ENCODE measurements at regions not wholly inside any gene's neighbourhood (a gene's known extent, or its start where the extent isn't known, plus 50 kb on each side); places are given as distances from the start of the nearest gene placed in this dataset.
A peak's percentile ranks its signal among the peaks of the same experiment; 100 is the strongest.

DNA sequence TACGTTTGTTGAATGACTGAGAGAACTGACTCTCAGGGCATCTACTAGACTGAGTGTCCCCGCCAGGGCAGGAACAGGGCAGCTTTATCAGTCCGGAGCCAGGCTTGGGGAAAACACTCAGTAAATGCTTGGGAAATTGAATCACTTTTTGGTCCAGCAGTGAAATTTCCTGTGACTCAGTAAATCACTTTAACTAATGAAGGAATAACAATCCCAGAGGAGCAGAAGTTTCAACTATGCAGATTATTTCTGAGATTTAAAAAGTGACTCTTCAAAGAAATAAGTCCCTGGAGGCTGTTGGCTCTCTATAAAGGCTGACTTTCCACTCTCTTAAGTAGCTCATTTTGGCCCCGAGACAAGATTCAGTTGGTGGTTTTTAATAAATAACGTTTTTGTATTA lies 101.8 kb downstream of the FOXL1 start:
- Histone ChIP-seq H3K4me3 (no peak overlapping the region), H3K9me3 (ENCODE audit: low read depth) (no peaks in the 10 kb centered on the region), H3K36me3 (no peaks in the 10 kb centered on the region), H3K27me3 (no peaks in the 10 kb centered on the region), H3K27ac (no peak overlapping the region), H3K4me1 (ENCODE audit: low read depth) (no peaks in the 10 kb centered on the region)
- TF ChIP-seq, protein P1, sequence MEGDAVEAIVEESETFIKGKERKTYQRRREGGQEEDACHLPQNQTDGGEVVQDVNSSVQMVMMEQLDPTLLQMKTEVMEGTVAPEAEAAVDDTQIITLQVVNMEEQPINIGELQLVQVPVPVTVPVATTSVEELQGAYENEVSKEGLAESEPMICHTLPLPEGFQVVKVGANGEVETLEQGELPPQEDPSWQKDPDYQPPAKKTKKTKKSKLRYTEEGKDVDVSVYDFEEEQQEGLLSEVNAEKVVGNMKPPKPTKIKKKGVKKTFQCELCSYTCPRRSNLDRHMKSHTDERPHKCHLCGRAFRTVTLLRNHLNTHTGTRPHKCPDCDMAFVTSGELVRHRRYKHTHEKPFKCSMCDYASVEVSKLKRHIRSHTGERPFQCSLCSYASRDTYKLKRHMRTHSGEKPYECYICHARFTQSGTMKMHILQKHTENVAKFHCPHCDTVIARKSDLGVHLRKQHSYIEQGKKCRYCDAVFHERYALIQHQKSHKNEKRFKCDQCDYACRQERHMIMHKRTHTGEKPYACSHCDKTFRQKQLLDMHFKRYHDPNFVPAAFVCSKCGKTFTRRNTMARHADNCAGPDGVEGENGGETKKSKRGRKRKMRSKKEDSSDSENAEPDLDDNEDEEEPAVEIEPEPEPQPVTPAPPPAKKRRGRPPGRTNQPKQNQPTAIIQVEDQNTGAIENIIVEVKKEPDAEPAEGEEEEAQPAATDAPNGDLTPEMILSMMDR (IDR thresholded peaks at IDR 0.05; ENCODE audit: low read depth, low read length): no peak
- DNase-seq (ENCODE audit: low read depth in 1 of 2, low spot score in 1 of 2): peak in 1 of 2 donors; percentile 76

DNA sequence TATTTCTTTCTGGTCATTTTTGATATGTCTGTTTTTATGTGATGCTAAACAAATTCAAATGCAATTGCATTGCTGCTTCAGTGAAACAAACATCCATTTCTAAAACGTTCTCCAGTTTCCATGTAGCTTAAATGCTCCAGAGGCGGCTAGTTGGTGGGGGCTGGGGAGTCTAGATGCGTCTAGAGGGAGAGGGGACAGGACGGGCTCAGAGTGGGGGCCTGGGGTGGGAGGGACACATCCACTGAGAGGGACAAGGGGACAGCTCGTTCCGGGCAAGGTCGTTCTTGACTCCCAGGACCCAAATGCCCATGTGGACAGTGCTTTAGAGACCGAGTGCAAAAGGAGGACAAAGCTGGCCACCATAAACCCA lies 102.3 kb downstream of the FOXL1 start:
- H3K9me3 ChIP-seq (ENCODE audit: low read depth): no peaks in the 10 kb centered on the region
- no peak overlapping the region for H3K27ac ChIP-seq
- DNase-seq (ENCODE audit: low read depth in 1 of 2, low spot score in 1 of 2): no peak
- H3K4me1 ChIP-seq (ENCODE audit: low read depth): no peaks in the 10 kb centered on the region
- H3K27me3 ChIP-seq: no peaks in the 10 kb centered on the region
- TF ChIP-seq, protein P1 (IDR thresholded peaks at IDR 0.05; ENCODE audit: low read depth, low read length): no peak
- H3K4me3 ChIP-seq: no peak overlapping the region
- no peaks in the 10 kb centered on the region for H3K36me3 ChIP-seq

DNA sequence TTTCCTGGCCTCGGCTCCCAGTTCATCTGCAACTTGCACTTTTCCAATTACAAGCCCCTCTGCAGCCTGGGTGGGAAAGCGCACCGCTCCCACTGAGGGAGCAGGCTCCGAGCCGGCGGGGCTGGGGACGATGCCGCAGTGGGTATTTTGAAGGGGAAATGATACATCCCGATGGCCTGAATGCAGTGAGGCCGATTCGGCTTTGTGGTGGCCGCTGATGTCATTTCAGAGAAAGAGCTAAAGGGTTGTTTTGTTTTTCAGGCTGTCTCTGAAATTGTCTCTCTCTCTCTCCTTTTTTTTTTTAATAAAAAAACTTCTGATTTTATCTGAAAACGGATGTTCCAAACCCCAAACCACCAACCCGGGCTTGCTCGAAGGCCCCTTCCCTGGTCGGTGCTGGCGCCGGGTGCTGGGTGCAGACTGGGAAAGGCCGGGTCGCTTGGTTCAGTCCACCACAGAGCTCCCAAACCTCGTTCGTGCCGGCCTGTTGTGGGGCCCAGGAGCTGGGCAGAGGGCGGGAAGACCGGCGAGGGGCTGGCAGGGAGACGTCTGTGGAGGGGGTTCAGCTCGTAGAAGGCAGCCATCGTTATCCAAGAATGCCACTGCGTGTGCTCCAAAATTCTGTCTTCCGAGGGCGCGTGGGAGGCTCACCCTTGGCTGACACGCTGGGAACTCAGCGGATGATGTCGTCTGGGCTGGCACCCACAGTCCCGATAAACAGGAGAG lies 102.8 kb downstream of the FOXL1 start:
- TF ChIP-seq, protein P1 (IDR thresholded peaks at IDR 0.05; ENCODE audit: low read depth, low read length): no peak
- no peaks in the 10 kb centered on the region for H3K27me3 ChIP-seq
- DNase-seq (ENCODE audit: low read depth in 1 of 2, low spot score in 1 of 2): peak in 1 of 2 donors; percentile 53
- no peak overlapping the region for H3K27ac ChIP-seq
- no peaks in the 10 kb centered on the region for H3K36me3 ChIP-seq
- H3K9me3 ChIP-seq (ENCODE audit: low read depth): no peaks in the 10 kb centered on the region
- no peak overlapping the region for H3K4me3 ChIP-seq
- no peaks in the 10 kb centered on the region for H3K4me1 ChIP-seq (ENCODE audit: low read depth)

DNA sequence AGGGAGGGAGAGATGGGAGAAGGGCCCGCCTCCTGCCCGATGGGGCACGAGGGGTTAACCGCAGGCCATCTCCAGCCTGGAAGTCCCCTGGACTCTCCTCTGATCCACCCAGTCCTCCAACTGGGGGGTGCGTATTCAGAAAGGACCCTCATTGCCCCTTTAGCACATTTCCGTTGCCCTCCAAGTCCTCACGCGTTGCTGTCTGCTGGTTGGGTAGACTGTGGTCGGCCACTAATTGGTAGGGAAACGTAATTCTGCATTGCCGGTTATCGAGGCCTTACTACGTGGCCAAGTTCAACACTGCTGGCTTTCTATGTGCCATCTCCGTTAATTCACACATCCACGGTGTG lies 103.4 kb downstream of the FOXL1 start:
- no peaks in the 10 kb centered on the region for H3K27me3 ChIP-seq
- no peaks in the 10 kb centered on the region for H3K4me1 ChIP-seq (ENCODE audit: low read depth)
- H3K4me3 ChIP-seq: no peak overlapping the region
- H3K27ac ChIP-seq: no peak overlapping the region
- H3K36me3 ChIP-seq: no peaks in the 10 kb centered on the region
- TF ChIP-seq, protein P1 (IDR thresholded peaks at IDR 0.05; ENCODE audit: low read depth, low read length): no peak
- H3K9me3 ChIP-seq (ENCODE audit: low read depth): no peaks in the 10 kb centered on the region
- no peak for DNase-seq (ENCODE audit: low read depth in 1 of 2, low spot score in 1 of 2)

DNA sequence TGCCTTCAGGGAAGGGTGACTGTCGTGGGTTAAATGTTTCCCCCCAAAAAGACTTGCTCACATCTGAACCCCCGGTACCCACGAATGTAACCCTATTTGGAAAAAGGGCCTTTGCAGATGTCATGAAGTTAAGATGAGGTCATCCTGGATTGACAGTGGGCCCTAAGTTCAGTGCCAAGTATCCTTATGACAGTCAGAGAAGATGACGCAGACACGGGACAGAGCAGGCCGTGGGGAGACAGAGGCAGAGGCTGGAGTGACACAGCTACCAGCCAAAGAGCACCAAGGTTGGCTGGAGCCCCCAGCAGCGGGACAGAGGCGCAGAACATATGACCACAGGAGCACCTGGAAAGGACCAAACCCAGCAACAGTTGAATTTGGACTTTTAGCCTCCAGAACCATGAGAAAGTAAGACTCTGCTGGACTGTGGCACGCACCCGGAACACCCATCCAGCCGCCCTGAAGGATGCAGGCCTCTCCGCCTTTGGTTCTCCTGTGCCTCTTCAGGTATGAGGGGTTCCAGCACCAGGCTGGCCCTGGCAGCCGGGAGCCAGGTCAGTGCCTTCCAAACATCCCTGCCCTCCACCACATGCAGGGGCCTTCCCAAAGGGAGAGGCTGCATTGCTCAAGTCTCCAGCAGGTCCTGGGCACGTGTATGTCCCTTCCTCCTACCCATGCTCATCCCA lies 104.0 kb downstream of the FOXL1 start:
- DNase-seq (ENCODE audit: low read depth in 1 of 2, low spot score in 1 of 2): no peak
- no peaks in the 10 kb centered on the region for H3K4me1 ChIP-seq (ENCODE audit: low read depth)
- H3K27ac ChIP-seq: no peak overlapping the region
- no peaks in the 10 kb centered on the region for H3K9me3 ChIP-seq (ENCODE audit: low read depth)
- no peaks in the 10 kb centered on the region for H3K27me3 ChIP-seq
- no peaks in the 10 kb centered on the region for H3K36me3 ChIP-seq
- no peak overlapping the region for H3K4me3 ChIP-seq
- TF ChIP-seq, protein P1 (IDR thresholded peaks at IDR 0.05; ENCODE audit: low read depth, low read length): no peak

Measured in cardiac muscle cell (in vitro differentiated cells and primary cell).